ENCODE measurements at regions not wholly inside any gene's neighbourhood (a gene's known extent, or its start where the extent isn't known, plus 50 kb on each side); places are given as distances from the start of the nearest gene placed in this dataset.

DNA sequence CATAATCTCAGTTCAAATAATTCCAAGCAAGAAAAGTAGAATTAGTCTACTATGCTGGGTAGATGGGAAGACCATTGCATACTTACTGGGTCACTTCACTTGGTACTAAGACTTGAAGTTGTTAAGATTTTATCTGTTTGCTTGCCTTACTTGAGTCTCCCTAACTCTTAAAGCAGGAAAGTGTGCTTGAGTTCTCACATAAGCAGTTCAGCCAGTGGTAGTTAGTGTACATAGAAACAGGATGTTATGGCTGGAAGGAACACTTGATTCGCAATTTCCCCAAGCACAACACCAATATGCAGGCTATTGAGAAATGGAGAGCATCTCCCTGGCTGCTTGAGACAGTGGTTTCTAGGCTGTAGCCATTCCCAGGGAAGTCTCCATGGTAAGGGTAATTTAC, 176.1 kb downstream of the MSL3 start:
- Histone ChIP-seq H4K5ac (ENCODE audit: insufficient read length, low read depth, low read length) (no peak overlapping the region), H2BK20ac (ENCODE audit: low read depth, low read length, poor library complexity, severe bottlenecking) (no peak overlapping the region), H3K9ac (ENCODE audit: extremely low read depth, insufficient read length, low read length) (no peak overlapping the region), H2BK120ac (ENCODE audit: low read depth, low read length, poor library complexity, severe bottlenecking) (no peak overlapping the region), H3K23me2 (ENCODE audit: insufficient read length, low read depth, low read length, poor library complexity, severe bottlenecking) (no peaks in the 10 kb centered on the region), H3K56ac (ENCODE audit: insufficient read length, low read depth, low read length) (no peak overlapping the region), H3K23ac (ENCODE audit: insufficient read length, low read depth, low read length) (no peak overlapping the region), H3K79me2 (ENCODE audit: insufficient read depth, low read length) (no peaks in the 10 kb centered on the region), H3K4ac (ENCODE audit: low read depth, low read length) (no peak overlapping the region), H3K27me3 (ENCODE audit: insufficient read depth, low read length) (no peaks in the 10 kb centered on the region), H3K18ac (ENCODE audit: insufficient read length, low read depth, low read length) (no peak overlapping the region), H2BK12ac (ENCODE audit: insufficient read length, low read depth, low read length) (no peak overlapping the region), H3K27ac (ENCODE audit: insufficient read length, low read depth, low read length) (no peak overlapping the region), H3K9me3 (ENCODE audit: control insufficient read depth, low read depth, low read length) (no peaks in the 10 kb centered on the region), H2BK5ac (ENCODE audit: insufficient read length, low read length) (no peak overlapping the region), H2AK5ac (ENCODE audit: insufficient read length, low read length) (no peak overlapping the region), H2AFZ (ENCODE audit: low read length) (no peak overlapping the region), H3K79me1 (ENCODE audit: insufficient read depth, low read depth, low read length, poor library complexity, severe bottlenecking) (no peaks in the 10 kb centered on the region), H3K4me2 (ENCODE audit: insufficient read depth, insufficient read length, low read length) (no peak overlapping the region), H4K8ac (replicated peaks; ENCODE audit: insufficient read length, low read depth, low read length) (no peak overlapping the region), H4K91ac (ENCODE audit: insufficient read length, low read depth, low read length) (no peak overlapping the region), H4K20me1 (ENCODE audit: control insufficient read depth, insufficient read depth, insufficient read length) (no peaks in the 10 kb centered on the region), H2BK15ac (ENCODE audit: low read depth, low read length) (no peak overlapping the region), H3K14ac (ENCODE audit: insufficient read depth, low read length) (no peak overlapping the region), H3T11ph (ENCODE audit: low read length) (no peak overlapping the region), H3K4me1 (ENCODE audit: insufficient read depth, low read length) (no peaks in the 10 kb centered on the region)
- no peak for DNase-seq
- Mint-ChIP-seq H3K9me3 (peaks cover 43 to 46% of the 10 kb centered on the region in 2 experiments), H3K27ac (no peak overlapping the region), H3K4me1 (no peaks in the 10 kb centered on the region), H3K27me3 (ENCODE audit: low read depth) (0 out of 2 replicates have a peak, but pooled peaks cover 1% of the 10 kb centered on the region), H3K36me3 (ENCODE audit: insufficient read depth in 1 of 3, low read depth in 3 of 3) (peaks cover 0 to 2% (median 0%) of the 10 kb centered on the region in 3 experiments; a peak in 2 of 7 replicates), H3K4me3 (no peak overlapping the region)
- TF ChIP-seq, protein P1, sequence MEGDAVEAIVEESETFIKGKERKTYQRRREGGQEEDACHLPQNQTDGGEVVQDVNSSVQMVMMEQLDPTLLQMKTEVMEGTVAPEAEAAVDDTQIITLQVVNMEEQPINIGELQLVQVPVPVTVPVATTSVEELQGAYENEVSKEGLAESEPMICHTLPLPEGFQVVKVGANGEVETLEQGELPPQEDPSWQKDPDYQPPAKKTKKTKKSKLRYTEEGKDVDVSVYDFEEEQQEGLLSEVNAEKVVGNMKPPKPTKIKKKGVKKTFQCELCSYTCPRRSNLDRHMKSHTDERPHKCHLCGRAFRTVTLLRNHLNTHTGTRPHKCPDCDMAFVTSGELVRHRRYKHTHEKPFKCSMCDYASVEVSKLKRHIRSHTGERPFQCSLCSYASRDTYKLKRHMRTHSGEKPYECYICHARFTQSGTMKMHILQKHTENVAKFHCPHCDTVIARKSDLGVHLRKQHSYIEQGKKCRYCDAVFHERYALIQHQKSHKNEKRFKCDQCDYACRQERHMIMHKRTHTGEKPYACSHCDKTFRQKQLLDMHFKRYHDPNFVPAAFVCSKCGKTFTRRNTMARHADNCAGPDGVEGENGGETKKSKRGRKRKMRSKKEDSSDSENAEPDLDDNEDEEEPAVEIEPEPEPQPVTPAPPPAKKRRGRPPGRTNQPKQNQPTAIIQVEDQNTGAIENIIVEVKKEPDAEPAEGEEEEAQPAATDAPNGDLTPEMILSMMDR (conservative IDR thresholded peaks at IDR 0.05), result no peak
- WGBS (ENCODE audit: extremely low coverage, insufficient read length, low lambda C conversion rate), result no CpG with 5 or more reads among the region's 1 CpG

Measured in H9 (cell line).